HCT116 (cell line): ENCODE measurements at regions not wholly inside any gene's neighbourhood (a gene's known extent, or its start where the extent isn't known, plus 50 kb on each side); places are given as distances from the start of the nearest gene placed in this dataset.

Experiments
- ATAC-seq: fragments of 200-7000 bp; cut with Tn5 transposase; 2 replicates; pipeline ENCODE4 v1.9.1; 2020; ENCODE audit warnings: mild to moderate bottlenecking, moderate library complexity
- BruUV-seq: library from RNA; stranded (reverse); fragments of 400-500 nt; replicated peaks from 2 replicates; lab custom pipeline; 2021; lab: Mats Ljungman, UMichigan
- CTCF ChIA-PET: fragments of 300-600 bp; sonication (Branson Sonifier 250); formaldehyde crosslinking; loops from one replicate; lab custom pipeline; 2021; ENCODE audit warnings: antibody characterized with exemption; lab: Charles Lee
- POLR2A ChIA-PET: fragments of 300-600, 350-600 bp; sonication (Branson Sonifier 250); formaldehyde crosslinking; loops from one replicate; lab custom pipeline; 2021; ENCODE audit warnings: antibody characterized with exemption; lab: Charles Lee
- RAD21 ChIA-PET, 2 experiments: fragments of 300-600 bp; sonication (Branson Sonifier 250); formaldehyde crosslinking; loops; one replicate each; lab custom pipeline; 2023; ENCODE audit warnings: low total read pairs in 2 of 2; ENCODE audit not compliant: uncharacterized antibody in 2 of 2, unreplicated experiment in 2 of 2, low non-redundant PET in 1 of 2; lab: Charles Lee
- DNase-seq: peaks from one replicate; pipeline ENCODE4 v3.0.0-alpha.2; 2010; ENCODE audit warnings: low read depth, low spot score
- H2AFZ ChIP-seq: fragments of 200-600 bp; shearing (Covaris generic), sonication (generic); 2 replicates; pipeline ENCODE4 v1.6.1; 2017; ENCODE audit warnings: low read depth, mixed run types, mixed read lengths, antibody characterized with exemption, low read length; ENCODE audit not compliant: poor library complexity, severe bottlenecking
- H3K27ac ChIP-seq: 2 replicates; pipeline ENCODE4 v1.5.1; 2012; ENCODE audit warnings: low read depth, low read length
- H3K27me3 ChIP-seq: fragments of 200-600 bp; sonication (generic); 2 replicates; pipeline ENCODE4 v1.6.1; 2016; ENCODE audit warnings: mixed run types, low read length, mixed read lengths; ENCODE audit not compliant: insufficient read depth
- H3K36me3 ChIP-seq, 2 experiments: fragments of 200-500 bp in 1 of 2; fragments of 200-600 bp in 1 of 2; sonication (Bioruptor generic) in 1 of 2; sonication (generic) in 1 of 2; 2 replicates each; pipeline versions ENCODE4 v1.5.1 to v1.6.1; 2014 to 2016; ENCODE audit warnings: low read length in 2 of 2, inconsistent platforms in 1 of 2, mixed read lengths in 1 of 2, mixed run types in 1 of 2; ENCODE audit not compliant: insufficient read depth in 2 of 2, control insufficient read depth in 1 of 2
- H3K4me1 ChIP-seq, 2 experiments: fragments of 200-600 bp in 1 of 2; sonication (generic) in 1 of 2; 2 replicates each; pipeline versions ENCODE4 v1.5.1 to v1.6.1; 2012 to 2017; ENCODE audit warnings: low read length in 2 of 2, inconsistent platforms in 1 of 2, mild to moderate bottlenecking in 1 of 2, mixed read lengths in 1 of 2, mixed run types in 1 of 2, moderate library complexity in 1 of 2; ENCODE audit not compliant: insufficient read depth in 2 of 2, control insufficient read depth in 1 of 2
- H3K4me2 ChIP-seq: fragments of 200-600 bp; sonication (generic); 2 replicates; pipeline ENCODE4 v1.6.1; 2017; ENCODE audit warnings: mixed run types, low read length, mixed read lengths
- H3K4me3 ChIP-seq, 2 experiments: fragments of 200-600 bp in 1 of 2; sonication (generic) in 1 of 2; replicated peaks in 1 of 2; 2 replicates each; pipeline ENCODE4 v1.5.1; 2011 to 2016; ENCODE audit warnings: low read length in 2 of 2, control low read depth in 1 of 2, low read depth in 1 of 2, mild to moderate bottlenecking in 1 of 2, mixed read lengths in 1 of 2, mixed run types in 1 of 2
- H3K79me2 ChIP-seq: fragments of 200-600 bp; sonication (generic); 2 replicates; pipeline ENCODE4 v1.6.1; 2017; ENCODE audit warnings: mild to moderate bottlenecking, mixed run types, low read length, moderate library complexity, mixed read lengths; ENCODE audit not compliant: insufficient read depth
- H3K9ac ChIP-seq: fragments of 200-600 bp; sonication (generic); 2 replicates; pipeline ENCODE4 v1.6.1; 2016; ENCODE audit warnings: low read length, mixed read lengths
- H3K9me2 ChIP-seq: fragments of 200-600 bp; sonication (generic), shearing (Covaris generic); 2 replicates; pipeline ENCODE4 v1.6.1; 2017; ENCODE audit warnings: mixed run types, mild to moderate bottlenecking, moderate library complexity; ENCODE audit not compliant: insufficient read depth
- H3K9me3 ChIP-seq, 2 experiments: fragments of 200-500 bp in 1 of 2; fragments of 200-600 bp in 1 of 2; sonication (Bioruptor generic) in 1 of 2; sonication (generic) in 1 of 2; 2 replicates each; pipeline ENCODE4 v1.6.1; 2014 to 2017; ENCODE audit warnings: low read length in 2 of 2, mixed read lengths in 2 of 2, inconsistent platforms in 1 of 2, low read depth in 1 of 2, mild to moderate bottlenecking in 1 of 2, mixed run types in 1 of 2, moderate library complexity in 1 of 2; ENCODE audit not compliant: control insufficient read depth in 1 of 2, insufficient read depth in 1 of 2
- H4K20me1 ChIP-seq: fragments of 200-600 bp; sonication (generic), shearing (Covaris generic); 2 replicates; pipeline ENCODE4 v1.6.1; 2017; ENCODE audit warnings: mixed run types, mild to moderate bottlenecking, moderate library complexity; ENCODE audit not compliant: insufficient read depth
- CBX3 ChIP-seq: IDR thresholded peaks from 2 replicates; pipeline ENCODE4 v1.6.1; 2012; ENCODE audit warnings: low read depth
- CTCF ChIP-seq, 3 experiments: fragments of 200-600 bp in 1 of 3; sonication (generic) in 1 of 3; IDR thresholded peaks in 2 of 3; conservative IDR thresholded peaks in 1 of 3; 2 replicates each; pipeline ENCODE4 v1.5.1; 2012 to 2017; ENCODE audit warnings: low read depth in 2 of 3, low read length in 2 of 3, antibody characterized with exemption in 1 of 3, borderline replicate concordance in 1 of 3, control low read depth in 1 of 3, mild to moderate bottlenecking in 1 of 3, mixed read lengths in 1 of 3, mixed run types in 1 of 3, moderate library complexity in 1 of 3; ENCODE audit not compliant: insufficient read depth in 1 of 3
- EGR1 ChIP-seq: IDR thresholded peaks from 2 replicates; pipeline ENCODE4 v1.6.1; 2012; ENCODE audit warnings: low read depth
- EZH2 ChIP-seq: fragments of 200-600 bp; sonication (generic); IDR thresholded peaks from 2 replicates; pipeline ENCODE4 v1.6.1; 2017; ENCODE audit warnings: antibody characterized with exemption, mixed run types
- JUND ChIP-seq: IDR thresholded peaks from 2 replicates; pipeline ENCODE4 v1.6.1; 2012
- MAX ChIP-seq: IDR thresholded peaks from 2 replicates; pipeline ENCODE4 v1.6.1; 2012
- POLR2A ChIP-seq: IDR thresholded peaks from 2 replicates; pipeline ENCODE4 v1.7.0; 2011; ENCODE audit warnings: borderline replicate concordance; ENCODE audit not compliant: insufficient read depth, insufficient read length; ENCODE audit errors: extremely low read depth
- POLR2AphosphoS5 ChIP-seq: IDR thresholded peaks from 2 replicates; pipeline ENCODE4 v1.6.1; 2011; ENCODE audit warnings: mild to moderate bottlenecking, low read depth, low read length, moderate library complexity
- SIN3A ChIP-seq: IDR thresholded peaks from 2 replicates; pipeline ENCODE4 v1.6.1; 2012; ENCODE audit warnings: low read depth
- SP1 ChIP-seq: IDR thresholded peaks from 2 replicates; pipeline ENCODE4 v1.6.1; 2012; ENCODE audit warnings: low read depth
- SRF ChIP-seq: IDR thresholded peaks from 2 replicates; pipeline ENCODE4 v1.6.1; 2012; ENCODE audit warnings: low read depth
- TCF7L2 ChIP-seq: IDR thresholded peaks from 2 replicates; pipeline ENCODE4 v1.7.0; 2011; ENCODE audit warnings: borderline replicate concordance, inconsistent platforms; ENCODE audit not compliant: insufficient read depth, insufficient read length; ENCODE audit errors: extremely low read depth
- ZBTB33 ChIP-seq: IDR thresholded peaks from 2 replicates; pipeline ENCODE4 v1.6.1; 2011; ENCODE audit warnings: mild to moderate bottlenecking, low read length, moderate library complexity; ENCODE audit not compliant: insufficient replicate concordance; ENCODE audit errors: extremely low read depth
- ZFX ChIP-seq: fragments of 450-650 bp; IDR thresholded peaks from 2 replicates; pipeline ENCODE4 v1.6.1; 2017
- ZNF274 ChIP-seq: fragments of 200-500 bp; sonication (Bioruptor generic); IDR thresholded peaks from 2 replicates; pipeline ENCODE4 v1.6.1; 2014; ENCODE audit warnings: mild to moderate bottlenecking, low read depth, low read length, inconsistent platforms
- intact Hi-C: fragments of 100-400 bp; cut with micrococcal nuclease; formaldehyde crosslinking; loops from 2 replicates; pipeline ENCODE4 v1.10.0; 2022

- TF ChIP-seq POLR2A, result no peak
- no peak for TF ChIP-seq SIN3A
- TF ChIP-seq MAX, result no peak
- TF ChIP-seq CTCF (IDR thresholded peaks at IDR 0.05 in 2 of 3, conservative IDR thresholded peaks at IDR 0.05 in 1 of 3; ENCODE audit: borderline replicate concordance in 1 of 3, insufficient read depth in 1 of 3, low read depth in 2 of 3, low read length in 2 of 3), result no peak
- TF ChIP-seq SRF, result no peak
- no peak for TF ChIP-seq ZFX
- no peak for TF ChIP-seq JUND
- TF ChIP-seq EGR1, result no peak
- TF ChIP-seq POLR2AphosphoS5, result no peak
- no peak for TF ChIP-seq SP1
- no peak for TF ChIP-seq EZH2
Observed at GRCh38 chr9:115989831-115990230, 163.8 kb upstream of the PAPPA start (continued).

GRCh38 chr9:115992834-115993233 is 160.8 kb upstream of the PAPPA start:
- no TSS peak for BruUV-seq
- H3K9me3 ChIP-seq, result no peaks in the 10 kb centered on the region
- H3K36me3 ChIP-seq, result no peaks in the 10 kb centered on the region
- H3K79me2 ChIP-seq, result no peaks in the 10 kb centered on the region
- H4K20me1 ChIP-seq, result no peaks in the 10 kb centered on the region
- TF ChIP-seq EGR1, result no peak
- TF ChIP-seq SIN3A, result no peak
- no peak for TF ChIP-seq CBX3
- TF ChIP-seq CTCF (IDR thresholded peaks at IDR 0.05 in 2 of 3, conservative IDR thresholded peaks at IDR 0.05 in 1 of 3; ENCODE audit: borderline replicate concordance in 1 of 3, insufficient read depth in 1 of 3, low read depth in 2 of 3, low read length in 2 of 3), result peak in 2 of 3 experiments; percentile 17 to 21; a peak in 1 of 6 replicates
- no peak for TF ChIP-seq ZNF274
- TF ChIP-seq ZBTB33, result no peak
- TF ChIP-seq ZFX, result no peak
- TF ChIP-seq TCF7L2, result no peak
- DNase-seq, result no peak
- no peaks in the 10 kb centered on the region; the same call in 1 of the 2 replicates for H3K9me2 ChIP-seq
- POLR2A ChIA-PET, result no interaction called here
- H3K9ac ChIP-seq, result no peak overlapping the region
- RAD21 ChIA-PET, result no interaction called here
- no peak overlapping the region for H3K4me2 ChIP-seq
- peak; percentile 63 for ATAC-seq
- no peaks in the 10 kb centered on the region for H3K27me3 ChIP-seq
- CTCF ChIA-PET, result no interaction called here
- intact Hi-C loops, result no loop called here
- no peak overlapping the region for H2AFZ ChIP-seq
- H3K4me3 ChIP-seq, result no peak overlapping the region
- H3K27ac ChIP-seq, result no peak overlapping the region
- peaks cover 5 to 13% of the 10 kb centered on the region in 2 experiments; a peak in 2 of 4 replicates for H3K4me1 ChIP-seq
